Renal cortical epithelial cell (primary cell): ENCODE measurements at regions not wholly inside any gene's neighbourhood (a gene's known extent, or its start where the extent isn't known, plus 50 kb on each side); places are given as distances from the start of the nearest gene placed in this dataset.

Experiments
- DNase-seq: peaks from one replicate; pipeline ENCODE4 v3.0.0-alpha.2; 2011; ENCODE audit warnings: low read depth

DNA sequence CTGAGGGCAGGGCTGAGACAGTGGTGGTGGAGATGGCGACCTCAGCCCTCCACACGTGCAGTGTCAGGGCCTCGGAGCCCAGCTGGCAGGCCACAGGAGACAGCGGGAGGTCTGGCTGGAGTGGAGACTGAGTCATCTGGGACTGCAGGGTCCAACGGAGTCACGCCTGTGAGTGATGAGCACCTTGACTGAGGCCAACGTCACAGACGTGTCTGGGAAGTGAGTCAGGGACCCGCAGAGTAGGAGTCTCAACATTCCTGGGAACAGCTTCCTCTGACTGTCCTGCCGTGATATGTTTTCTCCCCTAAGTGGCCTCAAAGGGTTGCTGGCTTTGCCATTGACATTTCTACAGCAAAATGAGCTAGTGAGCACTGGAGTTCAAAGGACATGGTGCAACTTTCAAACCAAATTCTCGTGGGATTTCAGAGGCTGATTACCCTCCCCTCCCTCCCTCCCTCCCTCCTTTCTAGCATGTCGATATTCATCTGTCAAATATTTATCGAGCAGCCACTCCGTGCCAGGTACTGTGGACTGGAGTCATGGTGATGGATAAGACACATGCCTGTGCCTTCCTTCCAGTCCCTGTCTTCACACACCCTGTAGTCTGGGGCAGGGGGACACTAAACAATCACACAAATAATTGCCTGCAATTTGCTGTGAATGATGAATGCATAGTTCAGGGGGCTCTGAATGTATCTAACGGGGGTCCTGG, 53.3 kb upstream of the AMOTL2 start:
- peak; percentile 99 for DNase-seq

DNA sequence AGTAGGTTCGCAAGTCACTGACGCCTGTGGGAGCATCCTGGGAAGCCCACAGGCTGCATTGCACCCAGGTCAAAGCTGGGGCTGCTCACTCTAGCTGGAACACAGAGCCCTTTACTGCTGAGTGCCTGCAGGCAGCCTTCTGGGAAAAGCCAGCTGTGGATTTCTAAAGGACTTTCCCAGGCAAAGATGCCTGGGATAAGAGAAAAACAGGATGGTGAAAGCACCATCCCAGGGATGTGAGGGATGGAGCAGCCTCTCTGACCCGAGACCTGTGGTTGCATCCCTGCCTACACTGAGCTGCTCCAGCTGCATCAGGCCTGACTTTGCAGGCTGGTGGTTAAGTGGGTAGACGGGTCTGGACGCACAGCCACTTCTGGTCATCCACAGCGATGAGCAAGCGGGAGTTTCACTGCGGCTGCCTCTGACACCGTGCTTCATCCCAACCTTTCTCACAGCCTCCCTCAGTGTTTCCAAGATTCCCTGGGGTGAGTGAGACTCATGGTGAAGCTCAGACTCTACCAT, 52.5 kb upstream of the AMOTL2 start:
- DNase-seq: peak; percentile 63

DNA sequence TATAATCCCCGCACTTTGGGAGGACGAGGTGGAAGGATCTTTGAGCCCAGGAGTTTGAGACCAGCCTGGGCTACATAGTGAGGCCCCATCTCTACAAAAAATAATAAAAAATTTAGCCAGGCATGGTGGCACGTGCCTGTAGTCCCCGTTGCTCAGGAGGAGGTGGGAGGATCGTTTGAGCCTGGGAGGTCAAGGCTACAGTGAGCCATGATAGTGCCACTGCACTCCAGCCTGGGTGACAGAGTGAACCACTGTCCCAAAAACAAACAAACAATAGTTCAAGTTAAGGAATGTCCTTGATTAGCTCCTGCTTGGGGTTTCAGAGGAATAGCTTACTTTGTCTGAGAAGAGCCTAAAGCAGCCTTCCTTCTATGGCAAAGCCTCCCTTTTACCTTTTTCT, 51.7 kb upstream of the AMOTL2 start:
- DNase-seq: no peak
